Keratinocyte (primary cell): ENCODE measurements at regions not wholly inside any gene's neighbourhood (a gene's known extent, or its start where the extent isn't known, plus 50 kb on each side); places are given as distances from the start of the nearest gene placed in this dataset.
"Not testable (repeated sequence)": the region's sequence is repeated elsewhere in the genome, so short reads cannot be mapped to it uniquely, and the experiment has no call there.

ENCODE experiments used
- DNase-seq: peaks from one replicate; pipeline ENCODE4 v3.0.0-alpha.2; 2011; ENCODE audit warnings: low read depth, missing footprints, low spot score
- FAIRE-seq: peaks from 2 replicates; lab custom pipeline; 2011; peaks lifted over from hg19 to GRCh38; lab: Jason Lieb, UNC
- H2AFZ ChIP-seq: 2 replicates; pipeline ENCODE4 v1.6.0; 2012; ENCODE audit warnings: low read length, control low read depth, inconsistent platforms; ENCODE audit not compliant: control insufficient read depth
- H3K27ac ChIP-seq: 2 replicates; pipeline ENCODE4 v1.5.1; 2011; ENCODE audit warnings: low read length; ENCODE audit not compliant: control insufficient read depth, insufficient read depth
- H3K27me3 ChIP-seq: 3 replicates; pipeline ENCODE4 v1.6.0; 2011; ENCODE audit warnings: low read length; ENCODE audit not compliant: control insufficient read depth, insufficient read depth; ENCODE audit errors: extremely low read depth
- H3K36me3 ChIP-seq, 2 experiments: 2 replicates in 1 of 2; 3 replicates in 1 of 2; pipeline ENCODE4 v1.5.1; 2011; ENCODE audit warnings: low read length in 2 of 2, mild to moderate bottlenecking in 1 of 2; ENCODE audit not compliant: control insufficient read depth in 2 of 2, insufficient read depth in 2 of 2; ENCODE audit errors: extremely low read depth in 1 of 2
- H3K4me1 ChIP-seq: 3 replicates; pipeline ENCODE4 v1.5.1; 2011; ENCODE audit warnings: low read length; ENCODE audit not compliant: control insufficient read depth, insufficient read depth; ENCODE audit errors: extremely low read depth
- H3K4me2 ChIP-seq: 3 replicates; pipeline ENCODE4 v1.6.0; 2011; ENCODE audit warnings: low read depth, low read length; ENCODE audit not compliant: control insufficient read depth, insufficient read depth; ENCODE audit errors: extremely low read depth
- H3K4me3 ChIP-seq, 3 experiments: fragments of 200-600 bp in 1 of 3; sonication (generic) in 1 of 3; 2 replicates in 2 of 3; 3 replicates in 1 of 3; pipeline ENCODE4 v1.5.1; 2011 to 2016; ENCODE audit warnings: low read length in 3 of 3, mild to moderate bottlenecking in 3 of 3, control low read depth in 2 of 3, inconsistent platforms in 1 of 3, low read depth in 1 of 3, mixed read lengths in 1 of 3, mixed run types in 1 of 3, moderate library complexity in 1 of 3; ENCODE audit not compliant: control insufficient read depth in 2 of 3, insufficient read depth in 2 of 3; ENCODE audit errors: extremely low read depth in 1 of 3
- H3K79me2 ChIP-seq: 2 replicates; pipeline ENCODE4 v1.6.0; 2012; ENCODE audit warnings: low read length; ENCODE audit not compliant: control insufficient read depth, insufficient read depth
- H3K9ac ChIP-seq: 3 replicates; pipeline ENCODE4 v1.6.0; 2011; ENCODE audit warnings: low read length; ENCODE audit not compliant: control insufficient read depth, insufficient read depth; ENCODE audit errors: extremely low read depth
- H3K9me1 ChIP-seq: 3 replicates; pipeline ENCODE4 v1.6.0; 2011; ENCODE audit warnings: low read length; ENCODE audit not compliant: control insufficient read depth, insufficient read depth; ENCODE audit errors: extremely low read depth
- H3K9me3 ChIP-seq: 2 replicates; pipeline ENCODE4 v1.5.1; 2012; ENCODE audit warnings: low read depth, low read length; ENCODE audit not compliant: control insufficient read depth
- H4K20me1 ChIP-seq: 3 replicates; pipeline ENCODE4 v1.6.0; 2011; ENCODE audit warnings: low read length; ENCODE audit not compliant: control insufficient read depth, insufficient read depth; ENCODE audit errors: extremely low read depth
- EZH2 ChIP-seq: IDR thresholded peaks from one replicate; pipeline ENCODE4 v1.6.1; 2012; ENCODE audit warnings: inconsistent platforms, mild to moderate bottlenecking, low read length, moderate library complexity
- dilution Hi-C: fragments of 300-500 bp; cut with MboI; formaldehyde crosslinking; loops from one replicate; pipeline ENCODE4 v1.7.0; 2020; ENCODE audit warnings: low sequenced_read_pairs; ENCODE audit not compliant: extremely low pct_ligation_motif_present
- TF ChIP-seq, protein P1 (sequence below), 3 experiments: IDR thresholded peaks in 1 of 3; conservative IDR thresholded peaks in 1 of 3; optimal IDR thresholded peaks in 1 of 3; 2 replicates in 2 of 3; 3 replicates in 1 of 3; pipeline versions ENCODE3 to v1.5.1; 2011; ENCODE audit warnings: low read length in 3 of 3, mild to moderate bottlenecking in 3 of 3, moderate library complexity in 2 of 3, control low read depth in 1 of 3, inconsistent platforms in 1 of 3; ENCODE audit not compliant: insufficient read depth in 2 of 3; ENCODE audit errors: extremely low read depth in 1 of 3

DNA sequence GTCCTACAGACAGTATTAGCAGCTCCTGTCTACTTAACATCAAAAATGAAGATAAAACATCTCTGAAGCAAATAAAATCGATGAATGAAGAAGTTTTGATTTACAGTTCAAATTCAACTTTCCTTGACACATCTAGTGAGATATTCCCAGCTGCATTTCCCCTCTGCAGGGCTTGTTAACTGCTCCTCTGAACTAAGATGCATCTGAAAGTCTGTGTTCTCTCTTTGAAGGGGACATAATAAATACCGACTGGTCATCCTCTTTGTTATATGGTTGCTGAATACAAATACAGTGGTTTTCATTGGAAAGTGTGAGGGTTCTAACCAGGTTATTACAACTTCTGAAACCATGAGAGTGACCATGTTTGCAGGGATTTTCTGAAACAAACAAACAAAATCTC lies 266.4 kb upstream of the SLC16A7 start:
- no peaks in the 10 kb centered on the region for H3K4me1 ChIP-seq
- H3K9me1 ChIP-seq, result no peaks in the 10 kb centered on the region
- no peak overlapping the region for H3K27ac ChIP-seq
- no peaks in the 10 kb centered on the region for H3K9me3 ChIP-seq
- H3K27me3 ChIP-seq, result no peaks in the 10 kb centered on the region
- dilution Hi-C loops, result no loop called here
- H3K4me2 ChIP-seq, result no peak overlapping the region
- TF ChIP-seq, protein P1, sequence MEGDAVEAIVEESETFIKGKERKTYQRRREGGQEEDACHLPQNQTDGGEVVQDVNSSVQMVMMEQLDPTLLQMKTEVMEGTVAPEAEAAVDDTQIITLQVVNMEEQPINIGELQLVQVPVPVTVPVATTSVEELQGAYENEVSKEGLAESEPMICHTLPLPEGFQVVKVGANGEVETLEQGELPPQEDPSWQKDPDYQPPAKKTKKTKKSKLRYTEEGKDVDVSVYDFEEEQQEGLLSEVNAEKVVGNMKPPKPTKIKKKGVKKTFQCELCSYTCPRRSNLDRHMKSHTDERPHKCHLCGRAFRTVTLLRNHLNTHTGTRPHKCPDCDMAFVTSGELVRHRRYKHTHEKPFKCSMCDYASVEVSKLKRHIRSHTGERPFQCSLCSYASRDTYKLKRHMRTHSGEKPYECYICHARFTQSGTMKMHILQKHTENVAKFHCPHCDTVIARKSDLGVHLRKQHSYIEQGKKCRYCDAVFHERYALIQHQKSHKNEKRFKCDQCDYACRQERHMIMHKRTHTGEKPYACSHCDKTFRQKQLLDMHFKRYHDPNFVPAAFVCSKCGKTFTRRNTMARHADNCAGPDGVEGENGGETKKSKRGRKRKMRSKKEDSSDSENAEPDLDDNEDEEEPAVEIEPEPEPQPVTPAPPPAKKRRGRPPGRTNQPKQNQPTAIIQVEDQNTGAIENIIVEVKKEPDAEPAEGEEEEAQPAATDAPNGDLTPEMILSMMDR (optimal IDR thresholded peaks at IDR 0.05 in 1 of 3, IDR thresholded peaks at IDR 0.05 in 1 of 3, conservative IDR thresholded peaks at IDR 0.05 in 1 of 3; ENCODE audit: extremely low read depth in 1 of 3, insufficient read depth in 2 of 3, low read length in 3 of 3), result no peak
- TF ChIP-seq EZH2, result no peak
- DNase-seq (no peak), FAIRE-seq (no peak)
- H3K79me2 ChIP-seq, result no peaks in the 10 kb centered on the region
- H3K36me3 ChIP-seq, result no peaks in the 10 kb centered on the region
- no peaks in the 10 kb centered on the region for H4K20me1 ChIP-seq
- no peak overlapping the region for H2AFZ ChIP-seq
- no peak overlapping the region for H3K4me3 ChIP-seq
- no peak overlapping the region for H3K9ac ChIP-seq

- FAIRE-seq, H3K4me3 ChIP-seq, dilution Hi-C loops, H3K9me3 ChIP-seq, H3K36me3 ChIP-seq, H3K27me3 ChIP-seq, H4K20me1 ChIP-seq, H3K4me2 ChIP-seq, H3K27ac ChIP-seq, H3K9ac ChIP-seq, H3K79me2 ChIP-seq, H3K9me1 ChIP-seq, H2AFZ ChIP-seq, DNase-seq, H3K4me1 ChIP-seq: not testable (repeated sequence)
These were observed 267.3 kb upstream of the SLC16A7 start for GRCh38 chr12:59328395-59329075.

- H3K9me1 ChIP-seq, H3K27me3 ChIP-seq, H3K4me3 ChIP-seq, H3K4me2 ChIP-seq, H3K9ac ChIP-seq, H4K20me1 ChIP-seq, H2AFZ ChIP-seq, H3K9me3 ChIP-seq, H3K27ac ChIP-seq, FAIRE-seq, H3K79me2 ChIP-seq, DNase-seq, H3K36me3 ChIP-seq, dilution Hi-C loops, H3K4me1 ChIP-seq: not testable (repeated sequence)
These were observed 269.4 kb upstream of the SLC16A7 start for GRCh38 chr12:59326457-59326856.
